Heart left ventricle (tissue), 13 donors: ENCODE measurements at regions not wholly inside any gene's neighbourhood (a gene's known extent, or its start where the extent isn't known, plus 50 kb on each side); places are given as distances from the start of the nearest gene placed in this dataset.

Experiments
- POLR2A ChIP-seq, 2 donors: fragments of 450-650 bp; IDR thresholded peaks; one replicate each; pipeline ENCODE4 v1.6.1; 2017; ENCODE audit warnings: antibody characterized with exemption in 2 of 2, mild to moderate bottlenecking in 2 of 2, moderate library complexity in 2 of 2
- TF ChIP-seq, protein P1 (sequence below), 12 donors: fragments of 200-600 bp; sonication (generic) in 4 of 12; IDR thresholded peaks; one replicate each; pipeline versions ENCODE4 v1.5.0 to v1.8.0; 2018 to 2022; ENCODE audit warnings: antibody characterized with exemption in 12 of 12, mild to moderate bottlenecking in 5 of 12
- donor health status: ischemic (EF 13 %, LVEDD 7.1; RV severe dilation, severe dysfunction).
- donor health status: DM: no; HTN: yes; CAD: no.
- donor health status: DM: no; HTN: no; CAD: no.
- donor health status: ischemic (EF 25% LVEDD 6.9; RV normal size, moderate dysfunction).
- donor health status: ischemic (EF 25% LVEDD 5.7; RV mildly dilated, moderate dysfunction).
- donor health status: ischemic (EF 35%, LVEDD 5.7; RV mildly dilated, moderate dysfunction).
- donor health status: nonischemic (EF 11% LVEDD 7.7; RV severe dilation, severe dysfunction).
- donor health status: DM: yes; HTN: yes; CAD: no.
- donor health status: PGD.
- donor health status: ischemic (EF 29% LVEDD 5.4; RV normal size, mild dysfunction).
- donor health status: nonischemic (EF 23%, LVEDD 6.1; RV moderate dilation, normal function).

DNA sequence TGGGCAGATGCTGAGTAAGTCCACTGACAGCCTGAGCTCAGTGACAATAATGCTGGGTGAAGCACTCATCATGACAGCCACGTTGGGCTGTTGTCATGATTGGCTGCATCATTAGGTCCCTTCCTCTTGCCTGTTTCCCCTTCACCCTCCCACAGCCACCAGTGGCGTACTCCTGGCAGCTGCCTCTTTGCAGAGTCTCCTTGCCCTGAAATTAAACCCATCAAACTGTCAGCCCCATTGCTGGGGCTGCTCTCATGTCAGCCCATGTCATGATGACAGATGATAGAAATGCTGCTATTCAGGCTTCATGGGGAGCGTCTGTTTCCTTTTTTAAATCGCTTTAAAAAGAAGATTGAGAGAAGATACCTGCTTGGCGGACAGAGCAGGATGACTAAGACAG, 327.4 kb downstream of the AGTPBP1 start:
- TF ChIP-seq, protein P1, sequence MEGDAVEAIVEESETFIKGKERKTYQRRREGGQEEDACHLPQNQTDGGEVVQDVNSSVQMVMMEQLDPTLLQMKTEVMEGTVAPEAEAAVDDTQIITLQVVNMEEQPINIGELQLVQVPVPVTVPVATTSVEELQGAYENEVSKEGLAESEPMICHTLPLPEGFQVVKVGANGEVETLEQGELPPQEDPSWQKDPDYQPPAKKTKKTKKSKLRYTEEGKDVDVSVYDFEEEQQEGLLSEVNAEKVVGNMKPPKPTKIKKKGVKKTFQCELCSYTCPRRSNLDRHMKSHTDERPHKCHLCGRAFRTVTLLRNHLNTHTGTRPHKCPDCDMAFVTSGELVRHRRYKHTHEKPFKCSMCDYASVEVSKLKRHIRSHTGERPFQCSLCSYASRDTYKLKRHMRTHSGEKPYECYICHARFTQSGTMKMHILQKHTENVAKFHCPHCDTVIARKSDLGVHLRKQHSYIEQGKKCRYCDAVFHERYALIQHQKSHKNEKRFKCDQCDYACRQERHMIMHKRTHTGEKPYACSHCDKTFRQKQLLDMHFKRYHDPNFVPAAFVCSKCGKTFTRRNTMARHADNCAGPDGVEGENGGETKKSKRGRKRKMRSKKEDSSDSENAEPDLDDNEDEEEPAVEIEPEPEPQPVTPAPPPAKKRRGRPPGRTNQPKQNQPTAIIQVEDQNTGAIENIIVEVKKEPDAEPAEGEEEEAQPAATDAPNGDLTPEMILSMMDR (IDR thresholded peaks at IDR 0.05) = no peak
- no peak for TF ChIP-seq POLR2A (IDR thresholded peaks at IDR 0.05)
